ENCODE measurements at regions not wholly inside any gene's neighbourhood (a gene's known extent, or its start where the extent isn't known, plus 50 kb on each side); places are given as distances from the start of the nearest gene placed in this dataset.

- no peak overlapping the region for H3K4me3 ChIP-seq
- H3K36me3 ChIP-seq, result no peaks in the 10 kb centered on the region
- TF ChIP-seq CTCF (IDR thresholded peaks at IDR 0.05) (no peak), POLR2A (IDR thresholded peaks at IDR 0.05) (no peak)
- no peaks in the 10 kb centered on the region for H3K27me3 ChIP-seq
- no peak overlapping the region for H3K27ac ChIP-seq
- H3K9me3 ChIP-seq, result no peaks in the 10 kb centered on the region
- no peak for DNase-seq
- H3K4me1 ChIP-seq, result no peaks in the 10 kb centered on the region
These were observed 370.4 kb upstream of the FGF13 start for GRCh38 chrX:139081965-139082364.

GRCh38 chrX:139079789-139080188 lies 368.3 kb upstream of the FGF13 start:
- Histone ChIP-seq H3K27ac (no peak overlapping the region), H3K4me1 (no peaks in the 10 kb centered on the region), H3K9me3 (no peaks in the 10 kb centered on the region), H3K4me3 (no peak overlapping the region), H3K36me3 (no peaks in the 10 kb centered on the region), H3K27me3 (no peaks in the 10 kb centered on the region)
- TF ChIP-seq POLR2A (IDR thresholded peaks at IDR 0.05), result no peak
- DNase-seq, result no peak

GRCh38 chrX:139078761-139079280 lies 367.3 kb upstream of the FGF13 start:
- no peaks in the 10 kb centered on the region for H3K36me3 ChIP-seq
- H3K4me3 ChIP-seq, result no peak overlapping the region
- no peak overlapping the region for H3K27ac ChIP-seq
- H3K27me3 ChIP-seq, result no peaks in the 10 kb centered on the region
- TF ChIP-seq POLR2A (IDR thresholded peaks at IDR 0.05) (no peak), CTCF (IDR thresholded peaks at IDR 0.05) (no peak)
- H3K9me3 ChIP-seq, result no peaks in the 10 kb centered on the region
- no peak for DNase-seq
- no peaks in the 10 kb centered on the region for H3K4me1 ChIP-seq

GRCh38 chrX:139078342-139078741 lies 366.8 kb upstream of the FGF13 start:
- H3K4me3 ChIP-seq, result no peak overlapping the region
- H3K36me3 ChIP-seq, result no peaks in the 10 kb centered on the region
- H3K27me3 ChIP-seq, result no peaks in the 10 kb centered on the region
- TF ChIP-seq CTCF (IDR thresholded peaks at IDR 0.05) (no peak), POLR2A (IDR thresholded peaks at IDR 0.05) (no peak)
- no peaks in the 10 kb centered on the region for H3K4me1 ChIP-seq
- no peak for DNase-seq
- no peak overlapping the region for H3K27ac ChIP-seq
- H3K9me3 ChIP-seq, result no peaks in the 10 kb centered on the region

- H3K36me3 ChIP-seq, result no peaks in the 10 kb centered on the region
- no peaks in the 10 kb centered on the region for H3K9me3 ChIP-seq
- H3K4me1 ChIP-seq, result no peaks in the 10 kb centered on the region
- H3K27me3 ChIP-seq, result no peaks in the 10 kb centered on the region
- H3K27ac ChIP-seq, result no peak overlapping the region
- no peak overlapping the region for H3K4me3 ChIP-seq
- DNase-seq, result no peak
- no peak for TF ChIP-seq POLR2A (IDR thresholded peaks at IDR 0.05)
- TF ChIP-seq CTCF (IDR thresholded peaks at IDR 0.05), result no peak
These were observed 366.0 kb upstream of the FGF13 start for GRCh38 chrX:139077281-139078250.

GRCh38 chrX:139063364-139063763 lies 351.8 kb upstream of the FGF13 start:
- no peak for DNase-seq
- H3K4me3 ChIP-seq, result no peak overlapping the region
- TF ChIP-seq CTCF (IDR thresholded peaks at IDR 0.05) (no peak), POLR2A (IDR thresholded peaks at IDR 0.05) (no peak)
- no peaks in the 10 kb centered on the region for H3K9me3 ChIP-seq
- H3K27ac ChIP-seq, result no peak overlapping the region
- no peaks in the 10 kb centered on the region for H3K4me1 ChIP-seq
- no peaks in the 10 kb centered on the region for H3K36me3 ChIP-seq
- H3K27me3 ChIP-seq, result no peaks in the 10 kb centered on the region

Data from Peyer's patch (tissue), 4 donors.